ENCODE measurements at regions not wholly inside any gene's neighbourhood (a gene's known extent, or its start where the extent isn't known, plus 50 kb on each side); places are given as distances from the start of the nearest gene placed in this dataset.
"Not testable (repeated sequence)": the region's sequence is repeated elsewhere in the genome, so short reads cannot be mapped to it uniquely, and the experiment has no call there.

GRCh38 chr10:101280511-101280910, 51.2 kb upstream of the LBX1 start:
- Histone ChIP-seq H3K4me3 (no peak overlapping the region), H3K27ac (no peak overlapping the region)
- TF ChIP-seq CTCF (IDR thresholded peaks at IDR 0.05), result no peak
- DNase-seq (ENCODE audit: low spot score), result no peak

GRCh38 chr10:101280921-101281320, 51.7 kb upstream of the LBX1 start:
- not testable (repeated sequence) for DNase-seq (ENCODE audit: low spot score); H3K27ac ChIP-seq; H3K4me3 ChIP-seq

GRCh38 chr10:101282947-101283346, 53.7 kb upstream of the LBX1 start:
- H3K27ac ChIP-seq, result no peak overlapping the region
- TF ChIP-seq CTCF (IDR thresholded peaks at IDR 0.05), result no peak
- H3K4me3 ChIP-seq, result no peak overlapping the region
- DNase-seq (ENCODE audit: low spot score), result no peak

GRCh38 chr10:101283762-101284100, 54.5 kb upstream of the LBX1 start:
- no peak for TF ChIP-seq CTCF (IDR thresholded peaks at IDR 0.05)
- H3K27ac ChIP-seq, result no peak overlapping the region
- peak overlapping the region; percentile 60 for H3K4me3 ChIP-seq
- no peak for DNase-seq (ENCODE audit: low spot score)

GRCh38 chr10:101284101-101284743, 55.0 kb upstream of the LBX1 start:
- Histone ChIP-seq H3K4me3 (peak overlapping the region; percentile 60), H3K27ac (no peak overlapping the region)
- DNase-seq (ENCODE audit: low spot score), result no peak
- no peak for TF ChIP-seq CTCF (IDR thresholded peaks at IDR 0.05)

- TF ChIP-seq CTCF (IDR thresholded peaks at IDR 0.05), result no peak
- no peak for DNase-seq (ENCODE audit: low spot score)
- no peak overlapping the region for H3K27ac ChIP-seq
- H3K4me3 ChIP-seq, result peak overlapping the region; percentile 60
These were observed 55.6 kb upstream of the LBX1 start for GRCh38 chr10:101284744-101285463.

- DNase-seq (ENCODE audit: low spot score), result no peak
- no peak for TF ChIP-seq CTCF (IDR thresholded peaks at IDR 0.05)
- H3K4me3 ChIP-seq, result no peak overlapping the region
- H3K27ac ChIP-seq, result no peak overlapping the region
These were observed 56.3 kb upstream of the LBX1 start for GRCh38 chr10:101285519-101286070.

Measured in coronary artery (tissue), 2 donors.